HCT116 (cell line): ENCODE measurements at regions not wholly inside any gene's neighbourhood (a gene's known extent, or its start where the extent isn't known, plus 50 kb on each side); places are given as distances from the start of the nearest gene placed in this dataset.
A peak's percentile ranks its signal among the peaks of the same experiment; 100 is the strongest.

ENCODE experiments used
- ATAC-seq: fragments of 200-7000 bp; cut with Tn5 transposase; 2 replicates; pipeline ENCODE4 v1.9.1; 2020; ENCODE audit warnings: mild to moderate bottlenecking, moderate library complexity
- BruUV-seq: library from RNA; stranded (reverse); fragments of 400-500 nt; replicated peaks from 2 replicates; lab custom pipeline; 2021; lab: Mats Ljungman, UMichigan
- CTCF ChIA-PET: fragments of 300-600 bp; sonication (Branson Sonifier 250); formaldehyde crosslinking; loops from one replicate; lab custom pipeline; 2021; ENCODE audit warnings: antibody characterized with exemption; lab: Charles Lee
- POLR2A ChIA-PET: fragments of 300-600, 350-600 bp; sonication (Branson Sonifier 250); formaldehyde crosslinking; loops from one replicate; lab custom pipeline; 2021; ENCODE audit warnings: antibody characterized with exemption; lab: Charles Lee
- RAD21 ChIA-PET, 2 experiments: fragments of 300-600 bp; sonication (Branson Sonifier 250); formaldehyde crosslinking; loops; one replicate each; lab custom pipeline; 2023; ENCODE audit warnings: low total read pairs in 2 of 2; ENCODE audit not compliant: uncharacterized antibody in 2 of 2, unreplicated experiment in 2 of 2, low non-redundant PET in 1 of 2; lab: Charles Lee
- DNase-seq: peaks from one replicate; pipeline ENCODE4 v3.0.0-alpha.2; 2010; ENCODE audit warnings: low read depth, low spot score
- H2AFZ ChIP-seq: fragments of 200-600 bp; shearing (Covaris generic), sonication (generic); 2 replicates; pipeline ENCODE4 v1.6.1; 2017; ENCODE audit warnings: low read depth, mixed run types, mixed read lengths, antibody characterized with exemption, low read length; ENCODE audit not compliant: poor library complexity, severe bottlenecking
- H3K27ac ChIP-seq: 2 replicates; pipeline ENCODE4 v1.5.1; 2012; ENCODE audit warnings: low read depth, low read length
- H3K27me3 ChIP-seq: fragments of 200-600 bp; sonication (generic); 2 replicates; pipeline ENCODE4 v1.6.1; 2016; ENCODE audit warnings: mixed run types, low read length, mixed read lengths; ENCODE audit not compliant: insufficient read depth
- H3K36me3 ChIP-seq, 2 experiments: fragments of 200-500 bp in 1 of 2; fragments of 200-600 bp in 1 of 2; sonication (Bioruptor generic) in 1 of 2; sonication (generic) in 1 of 2; 2 replicates each; pipeline versions ENCODE4 v1.5.1 to v1.6.1; 2014 to 2016; ENCODE audit warnings: low read length in 2 of 2, inconsistent platforms in 1 of 2, mixed read lengths in 1 of 2, mixed run types in 1 of 2; ENCODE audit not compliant: insufficient read depth in 2 of 2, control insufficient read depth in 1 of 2
- H3K4me1 ChIP-seq, 2 experiments: fragments of 200-600 bp in 1 of 2; sonication (generic) in 1 of 2; 2 replicates each; pipeline versions ENCODE4 v1.5.1 to v1.6.1; 2012 to 2017; ENCODE audit warnings: low read length in 2 of 2, inconsistent platforms in 1 of 2, mild to moderate bottlenecking in 1 of 2, mixed read lengths in 1 of 2, mixed run types in 1 of 2, moderate library complexity in 1 of 2; ENCODE audit not compliant: insufficient read depth in 2 of 2, control insufficient read depth in 1 of 2
- H3K4me2 ChIP-seq: fragments of 200-600 bp; sonication (generic); 2 replicates; pipeline ENCODE4 v1.6.1; 2017; ENCODE audit warnings: mixed run types, low read length, mixed read lengths
- H3K4me3 ChIP-seq, 2 experiments: fragments of 200-600 bp in 1 of 2; sonication (generic) in 1 of 2; replicated peaks in 1 of 2; 2 replicates each; pipeline ENCODE4 v1.5.1; 2011 to 2016; ENCODE audit warnings: low read length in 2 of 2, control low read depth in 1 of 2, low read depth in 1 of 2, mild to moderate bottlenecking in 1 of 2, mixed read lengths in 1 of 2, mixed run types in 1 of 2
- H3K79me2 ChIP-seq: fragments of 200-600 bp; sonication (generic); 2 replicates; pipeline ENCODE4 v1.6.1; 2017; ENCODE audit warnings: mild to moderate bottlenecking, mixed run types, low read length, moderate library complexity, mixed read lengths; ENCODE audit not compliant: insufficient read depth
- H3K9ac ChIP-seq: fragments of 200-600 bp; sonication (generic); 2 replicates; pipeline ENCODE4 v1.6.1; 2016; ENCODE audit warnings: low read length, mixed read lengths
- H3K9me2 ChIP-seq: fragments of 200-600 bp; sonication (generic), shearing (Covaris generic); 2 replicates; pipeline ENCODE4 v1.6.1; 2017; ENCODE audit warnings: mixed run types, mild to moderate bottlenecking, moderate library complexity; ENCODE audit not compliant: insufficient read depth
- H3K9me3 ChIP-seq, 2 experiments: fragments of 200-500 bp in 1 of 2; fragments of 200-600 bp in 1 of 2; sonication (Bioruptor generic) in 1 of 2; sonication (generic) in 1 of 2; 2 replicates each; pipeline ENCODE4 v1.6.1; 2014 to 2017; ENCODE audit warnings: low read length in 2 of 2, mixed read lengths in 2 of 2, inconsistent platforms in 1 of 2, low read depth in 1 of 2, mild to moderate bottlenecking in 1 of 2, mixed run types in 1 of 2, moderate library complexity in 1 of 2; ENCODE audit not compliant: control insufficient read depth in 1 of 2, insufficient read depth in 1 of 2
- H4K20me1 ChIP-seq: fragments of 200-600 bp; sonication (generic), shearing (Covaris generic); 2 replicates; pipeline ENCODE4 v1.6.1; 2017; ENCODE audit warnings: mixed run types, mild to moderate bottlenecking, moderate library complexity; ENCODE audit not compliant: insufficient read depth
- EGR1 ChIP-seq: IDR thresholded peaks from 2 replicates; pipeline ENCODE4 v1.6.1; 2012; ENCODE audit warnings: low read depth
- EZH2 ChIP-seq: fragments of 200-600 bp; sonication (generic); IDR thresholded peaks from 2 replicates; pipeline ENCODE4 v1.6.1; 2017; ENCODE audit warnings: antibody characterized with exemption, mixed run types
- FOSL1 ChIP-seq: IDR thresholded peaks from 2 replicates; pipeline ENCODE4 v1.6.1; 2012; ENCODE audit warnings: low read depth
- POLR2A ChIP-seq: IDR thresholded peaks from 2 replicates; pipeline ENCODE4 v1.7.0; 2011; ENCODE audit warnings: borderline replicate concordance; ENCODE audit not compliant: insufficient read depth, insufficient read length; ENCODE audit errors: extremely low read depth
- POLR2AphosphoS5 ChIP-seq: IDR thresholded peaks from 2 replicates; pipeline ENCODE4 v1.6.1; 2011; ENCODE audit warnings: mild to moderate bottlenecking, low read depth, low read length, moderate library complexity
- TCF7L2 ChIP-seq: IDR thresholded peaks from 2 replicates; pipeline ENCODE4 v1.7.0; 2011; ENCODE audit warnings: borderline replicate concordance, inconsistent platforms; ENCODE audit not compliant: insufficient read depth, insufficient read length; ENCODE audit errors: extremely low read depth
- YY1 ChIP-seq: IDR thresholded peaks from 2 replicates; pipeline ENCODE4 v1.6.1; 2011; ENCODE audit warnings: low read length, low read depth, moderate library complexity, mild to moderate bottlenecking; ENCODE audit not compliant: insufficient replicate concordance; ENCODE audit errors: extremely low read depth
- ZNF274 ChIP-seq: fragments of 200-500 bp; sonication (Bioruptor generic); IDR thresholded peaks from 2 replicates; pipeline ENCODE4 v1.6.1; 2014; ENCODE audit warnings: mild to moderate bottlenecking, low read depth, low read length, inconsistent platforms
- intact Hi-C: fragments of 100-400 bp; cut with micrococcal nuclease; formaldehyde crosslinking; loops from 2 replicates; pipeline ENCODE4 v1.10.0; 2022
- TF ChIP-seq, protein P1 (sequence below): IDR thresholded peaks from 2 replicates; pipeline ENCODE4 v1.6.1; 2011; ENCODE audit warnings: mild to moderate bottlenecking, low read length, moderate library complexity; ENCODE audit not compliant: insufficient replicate concordance; ENCODE audit errors: extremely low read depth
- TF ChIP-seq, protein P2 (sequence below), 3 experiments: fragments of 200-600 bp in 1 of 3; sonication (generic) in 1 of 3; IDR thresholded peaks in 2 of 3; conservative IDR thresholded peaks in 1 of 3; 2 replicates each; pipeline ENCODE4 v1.5.1; 2012 to 2017; ENCODE audit warnings: low read depth in 2 of 3, low read length in 2 of 3, antibody characterized with exemption in 1 of 3, borderline replicate concordance in 1 of 3, control low read depth in 1 of 3, mild to moderate bottlenecking in 1 of 3, mixed read lengths in 1 of 3, mixed run types in 1 of 3, moderate library complexity in 1 of 3; ENCODE audit not compliant: insufficient read depth in 1 of 3

- TF ChIP-seq, protein P1, sequence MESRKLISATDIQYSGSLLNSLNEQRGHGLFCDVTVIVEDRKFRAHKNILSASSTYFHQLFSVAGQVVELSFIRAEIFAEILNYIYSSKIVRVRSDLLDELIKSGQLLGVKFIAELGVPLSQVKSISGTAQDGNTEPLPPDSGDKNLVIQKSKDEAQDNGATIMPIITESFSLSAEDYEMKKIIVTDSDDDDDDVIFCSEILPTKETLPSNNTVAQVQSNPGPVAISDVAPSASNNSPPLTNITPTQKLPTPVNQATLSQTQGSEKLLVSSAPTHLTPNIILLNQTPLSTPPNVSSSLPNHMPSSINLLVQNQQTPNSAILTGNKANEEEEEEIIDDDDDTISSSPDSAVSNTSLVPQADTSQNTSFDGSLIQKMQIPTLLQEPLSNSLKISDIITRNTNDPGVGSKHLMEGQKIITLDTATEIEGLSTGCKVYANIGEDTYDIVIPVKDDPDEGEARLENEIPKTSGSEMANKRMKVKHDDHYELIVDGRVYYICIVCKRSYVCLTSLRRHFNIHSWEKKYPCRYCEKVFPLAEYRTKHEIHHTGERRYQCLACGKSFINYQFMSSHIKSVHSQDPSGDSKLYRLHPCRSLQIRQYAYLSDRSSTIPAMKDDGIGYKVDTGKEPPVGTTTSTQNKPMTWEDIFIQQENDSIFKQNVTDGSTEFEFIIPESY = no peak
- no peak for TF ChIP-seq ZNF274
Measured at GRCh38 chr14:54252072-54252730, 144.6 kb upstream of the CDKN3 start (continued).

GRCh38 chr14:54253195-54253947 is 143.4 kb upstream of the CDKN3 start:
- Histone ChIP-seq H3K9me2 (no peaks in the 10 kb centered on the region), H3K36me3 (no peaks in the 10 kb centered on the region), H3K4me1 (peaks cover 37 to 54% of the 10 kb centered on the region in 2 experiments), H3K9ac (peak overlapping the region; percentile 53), H3K79me2 (no peaks in the 10 kb centered on the region), H3K4me2 (peak overlapping the region; percentile 80), H4K20me1 (no peaks in the 10 kb centered on the region), H2AFZ (no peak overlapping the region), H3K27me3 (no peaks in the 10 kb centered on the region; the same call in 1 of the 2 replicates), H3K27ac (peak overlapping the region; percentile 86), H3K4me3 (peak overlapping the region in 1 of 2 experiments; percentile 43; a peak in 2 of 4 replicates), H3K9me3 (no peaks in the 10 kb centered on the region)
- ChIA-PET POLR2A (no interaction called here), CTCF (no interaction called here), RAD21 (interaction anchor here in 1 of 2 experiments (0.9 kb wide), 1 partner anchor 85 kb away, joined by 3 read pairs; no protein-coding TSS in a partner anchor)
- ATAC-seq (peak; percentile 67), DNase-seq (peak; percentile 91)
- intact Hi-C loops = loop anchor here (5.0 kb wide), 3 partner anchors 41 to 76 kb away; no protein-coding TSS in a partner anchor
- TSS peak; percentile 47 for BruUV-seq
- TF ChIP-seq POLR2A = no peak
- TF ChIP-seq, protein P1 = peak; percentile 24
- TF ChIP-seq FOSL1 = peak; percentile 97
- TF ChIP-seq EGR1 = no peak
- TF ChIP-seq, protein P2, sequence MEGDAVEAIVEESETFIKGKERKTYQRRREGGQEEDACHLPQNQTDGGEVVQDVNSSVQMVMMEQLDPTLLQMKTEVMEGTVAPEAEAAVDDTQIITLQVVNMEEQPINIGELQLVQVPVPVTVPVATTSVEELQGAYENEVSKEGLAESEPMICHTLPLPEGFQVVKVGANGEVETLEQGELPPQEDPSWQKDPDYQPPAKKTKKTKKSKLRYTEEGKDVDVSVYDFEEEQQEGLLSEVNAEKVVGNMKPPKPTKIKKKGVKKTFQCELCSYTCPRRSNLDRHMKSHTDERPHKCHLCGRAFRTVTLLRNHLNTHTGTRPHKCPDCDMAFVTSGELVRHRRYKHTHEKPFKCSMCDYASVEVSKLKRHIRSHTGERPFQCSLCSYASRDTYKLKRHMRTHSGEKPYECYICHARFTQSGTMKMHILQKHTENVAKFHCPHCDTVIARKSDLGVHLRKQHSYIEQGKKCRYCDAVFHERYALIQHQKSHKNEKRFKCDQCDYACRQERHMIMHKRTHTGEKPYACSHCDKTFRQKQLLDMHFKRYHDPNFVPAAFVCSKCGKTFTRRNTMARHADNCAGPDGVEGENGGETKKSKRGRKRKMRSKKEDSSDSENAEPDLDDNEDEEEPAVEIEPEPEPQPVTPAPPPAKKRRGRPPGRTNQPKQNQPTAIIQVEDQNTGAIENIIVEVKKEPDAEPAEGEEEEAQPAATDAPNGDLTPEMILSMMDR (IDR thresholded peaks at IDR 0.05 in 2 of 3, conservative IDR thresholded peaks at IDR 0.05 in 1 of 3; ENCODE audit: borderline replicate concordance in 1 of 3, insufficient read depth in 1 of 3, low read depth in 2 of 3, low read length in 2 of 3) = no peak
- peak; percentile 61 for TF ChIP-seq POLR2AphosphoS5
- TF ChIP-seq YY1 = peak; percentile 77
- TF ChIP-seq EZH2 = no peak
- TF ChIP-seq TCF7L2 = peak; percentile 94
